SK-N-SH (cell line): ENCODE measurements at regions not wholly inside any gene's neighbourhood (a gene's known extent, or its start where the extent isn't known, plus 50 kb on each side); places are given as distances from the start of the nearest gene placed in this dataset.
A peak's percentile ranks its signal among the peaks of the same experiment; 100 is the strongest.

Experiments used
- CTCF ChIA-PET: fragments of 300-600, 350-600 bp; formaldehyde crosslinking; extraction: SDS; loops from one replicate; lab custom pipeline; 2021; lab: Yijun Ruan, JAX
- POLR2A ChIA-PET: fragments of 350-600 bp; sonication (Branson Sonifier 250); formaldehyde crosslinking; extraction: SDS; loops from one replicate; lab custom pipeline; 2020; ENCODE audit warnings: antibody characterized with exemption, inconsistent platforms; lab: Yijun Ruan, JAX
- DNase-seq: peaks from one replicate; pipeline ENCODE4 v3.0.0; 2012
- H2AFZ ChIP-seq: fragments of 200-600 bp; sonication (generic); 2 replicates; pipeline ENCODE4 v1.8.1; 2016; ENCODE audit warnings: antibody characterized with exemption, mild to moderate bottlenecking, low read depth
- H3F3A ChIP-seq: fragments of 200-600 bp; sonication (generic); replicated peaks from 2 replicates; pipeline ENCODE3; 2016; ENCODE audit warnings: antibody characterized with exemption, mild to moderate bottlenecking; ENCODE audit not compliant: insufficient read depth
- H3K27ac ChIP-seq, 2 experiments: fragments of 200-500 bp in 1 of 2; fragments of 200-600 bp in 1 of 2; sonication (Bioruptor generic) in 1 of 2; sonication (generic), shearing (Covaris generic) in 1 of 2; 2 replicates each; pipeline versions ENCODE4 v1.5.1 to v1.6.1; 2014 to 2016; ENCODE audit warnings: low read depth in 2 of 2, inconsistent platforms in 1 of 2, low read length in 1 of 2, mild to moderate bottlenecking in 1 of 2, mixed read lengths in 1 of 2
- H3K27me3 ChIP-seq: fragments of 200-600 bp; sonication (generic), shearing (Covaris generic); 2 replicates; pipeline ENCODE4 v1.6.1; 2016; ENCODE audit warnings: mixed run types; ENCODE audit not compliant: insufficient read depth
- H3K36me3 ChIP-seq, 2 experiments: fragments of 200-500 bp in 1 of 2; fragments of 200-600 bp in 1 of 2; sonication (Bioruptor generic) in 1 of 2; sonication (generic) in 1 of 2; replicated peaks in 1 of 2; 2 replicates each; pipeline versions ENCODE3 to v1.5.1; 2014 to 2016; ENCODE audit warnings: low read length in 1 of 2, mild to moderate bottlenecking in 1 of 2; ENCODE audit not compliant: insufficient read depth in 2 of 2, control insufficient read depth in 1 of 2
- H3K4me1 ChIP-seq, 2 experiments: fragments of 200-500 bp in 1 of 2; fragments of 200-600 bp in 1 of 2; sonication (Bioruptor generic) in 1 of 2; sonication (generic), shearing (Covaris generic) in 1 of 2; 2 replicates each; pipeline versions ENCODE4 v1.5.1 to v1.6.1; 2014 to 2016; ENCODE audit warnings: low read depth in 1 of 2, low read length in 1 of 2, mixed run types in 1 of 2; ENCODE audit not compliant: insufficient read depth in 2 of 2, control insufficient read depth in 1 of 2
- H3K4me2 ChIP-seq: fragments of 200-600 bp; sonication (generic), shearing (Covaris generic); 2 replicates; pipeline ENCODE4 v1.6.1; 2017; ENCODE audit warnings: mixed run types
- H3K4me3 ChIP-seq, 2 experiments: fragments of 200-500 bp in 1 of 2; fragments of 200-600 bp in 1 of 2; sonication (Bioruptor generic) in 1 of 2; sonication (generic), shearing (Covaris generic) in 1 of 2; 2 replicates each; pipeline versions ENCODE4 v1.5.1 to v1.8.1; 2014 to 2016; ENCODE audit warnings: low read depth in 2 of 2, inconsistent platforms in 1 of 2, low read length in 1 of 2, mild to moderate bottlenecking in 1 of 2, mixed read lengths in 1 of 2, moderate library complexity in 1 of 2
- H3K79me2 ChIP-seq: fragments of 200-600 bp; sonication (generic); 2 replicates; pipeline ENCODE4 v1.8.1; 2017; ENCODE audit warnings: mild to moderate bottlenecking; ENCODE audit not compliant: insufficient read depth
- H3K9ac ChIP-seq: fragments of 200-600 bp; sonication (generic); 2 replicates; pipeline ENCODE4 v1.6.1; 2017; ENCODE audit warnings: mixed run types
- H3K9me2 ChIP-seq: fragments of 200-600 bp; sonication (generic); 2 replicates; pipeline ENCODE4 v1.6.1; 2017; ENCODE audit warnings: mixed run types
- H3K9me3 ChIP-seq: fragments of 200-600 bp; sonication (generic); 2 replicates; pipeline ENCODE4 v1.6.1; 2017; ENCODE audit warnings: mixed run types, mild to moderate bottlenecking, moderate library complexity
- H4K20me1 ChIP-seq: fragments of 200-600 bp; sonication (generic); 2 replicates; pipeline ENCODE4 v1.6.1; 2017; ENCODE audit warnings: mild to moderate bottlenecking, mixed run types; ENCODE audit not compliant: insufficient read depth
- CHD2 ChIP-seq: fragments of 150-350 bp; IDR thresholded peaks from 2 replicates; pipeline ENCODE4 v1.6.1; 2018; ENCODE audit warnings: low read length; ENCODE audit not compliant: partially characterized antibody
- ELF1 ChIP-seq: IDR thresholded peaks from 2 replicates; pipeline ENCODE4 v1.4.0; 2012
- EP300 ChIP-seq, 2 experiments: IDR thresholded peaks; 2 replicates each; pipeline versions ENCODE4 v1.4.0 to v1.6.1; 2012; ENCODE audit warnings: borderline replicate concordance in 1 of 2, low read depth in 1 of 2, low read length in 1 of 2
- EZH2phosphoT487 ChIP-seq: fragments of 200-600 bp; sonication (generic); IDR thresholded peaks from 2 replicates; pipeline ENCODE4 v1.6.1; 2017; ENCODE audit warnings: low read depth, mixed run types, mild to moderate bottlenecking, antibody characterized with exemption, moderate library complexity, borderline replicate concordance
- FOXM1 ChIP-seq: IDR thresholded peaks from 2 replicates; pipeline ENCODE4 v1.4.0; 2012; ENCODE audit warnings: low read depth, mild to moderate bottlenecking
- GATA2 ChIP-seq: sonication (generic); formaldehyde crosslinking; IDR thresholded peaks from 2 replicates; pipeline ENCODE4 v1.5.0; 2020; ENCODE audit warnings: mild to moderate bottlenecking, missing genetic modification reagents
- JUND ChIP-seq: IDR thresholded peaks from 2 replicates; pipeline ENCODE4 v1.4.0; 2012
- MXI1 ChIP-seq: IDR thresholded peaks from 2 replicates; pipeline ENCODE4 v1.6.1; 2012; ENCODE audit warnings: mild to moderate bottlenecking, low read depth, low read length, improper control_type of control experiment
- NFIC ChIP-seq: IDR thresholded peaks from 2 replicates; pipeline ENCODE4 v1.4.0; 2012; ENCODE audit warnings: borderline replicate concordance
- RAD21 ChIP-seq: IDR thresholded peaks from 2 replicates; pipeline ENCODE4 v1.6.1; 2012; ENCODE audit warnings: mild to moderate bottlenecking, low read length
- RXRA ChIP-seq: IDR thresholded peaks from 2 replicates; pipeline ENCODE4 v1.4.0; 2012; ENCODE audit warnings: low read depth, mild to moderate bottlenecking, borderline replicate concordance
- SIN3A ChIP-seq: IDR thresholded peaks from 2 replicates; pipeline ENCODE4 v1.6.1; 2012; ENCODE audit warnings: low read depth, mild to moderate bottlenecking, low read length, moderate library complexity, borderline replicate concordance
- SMC3 ChIP-seq: IDR thresholded peaks from 2 replicates; pipeline ENCODE4 v1.6.1; 2012; ENCODE audit warnings: low read depth, low read length, improper control_type of control experiment
- TCF12 ChIP-seq: IDR thresholded peaks from 2 replicates; pipeline ENCODE4 v1.4.0; 2012
- YY1 ChIP-seq: IDR thresholded peaks from 2 replicates; pipeline ENCODE4 v1.4.0; 2012; ENCODE audit warnings: low read depth, mild to moderate bottlenecking
- WGBS: methylation state at CpG from one replicate; pipeline ENCODE4 v1.1.6; 2017; ENCODE audit warnings: low lambda C conversion rate; 5-methylcytosine and 5-hydroxymethylcytosine counted together
- TF ChIP-seq, protein P1 (sequence below): IDR thresholded peaks from 2 replicates; pipeline ENCODE4 v1.4.0; 2012; ENCODE audit warnings: low read depth
- TF ChIP-seq, protein P2 (sequence below): fragments of 200-600 bp; sonication (generic); IDR thresholded peaks from 2 replicates; pipeline ENCODE4 v1.6.1; 2017; ENCODE audit warnings: antibody characterized with exemption, mild to moderate bottlenecking, moderate library complexity
- TF ChIP-seq, protein P3 (sequence below): IDR thresholded peaks from 2 replicates; pipeline ENCODE4 v1.4.0; 2012; ENCODE audit warnings: low read depth, borderline replicate concordance
- TF ChIP-seq, protein P4 (sequence below): fragments of 150-350 bp; IDR thresholded peaks from 2 replicates; pipeline ENCODE4 v1.6.1; 2017; ENCODE audit warnings: antibody characterized with exemption, low read length, low read depth, borderline replicate concordance
- TF ChIP-seq, protein P5 (sequence below): IDR thresholded peaks from 2 replicates; pipeline ENCODE4; 2012

DNA sequence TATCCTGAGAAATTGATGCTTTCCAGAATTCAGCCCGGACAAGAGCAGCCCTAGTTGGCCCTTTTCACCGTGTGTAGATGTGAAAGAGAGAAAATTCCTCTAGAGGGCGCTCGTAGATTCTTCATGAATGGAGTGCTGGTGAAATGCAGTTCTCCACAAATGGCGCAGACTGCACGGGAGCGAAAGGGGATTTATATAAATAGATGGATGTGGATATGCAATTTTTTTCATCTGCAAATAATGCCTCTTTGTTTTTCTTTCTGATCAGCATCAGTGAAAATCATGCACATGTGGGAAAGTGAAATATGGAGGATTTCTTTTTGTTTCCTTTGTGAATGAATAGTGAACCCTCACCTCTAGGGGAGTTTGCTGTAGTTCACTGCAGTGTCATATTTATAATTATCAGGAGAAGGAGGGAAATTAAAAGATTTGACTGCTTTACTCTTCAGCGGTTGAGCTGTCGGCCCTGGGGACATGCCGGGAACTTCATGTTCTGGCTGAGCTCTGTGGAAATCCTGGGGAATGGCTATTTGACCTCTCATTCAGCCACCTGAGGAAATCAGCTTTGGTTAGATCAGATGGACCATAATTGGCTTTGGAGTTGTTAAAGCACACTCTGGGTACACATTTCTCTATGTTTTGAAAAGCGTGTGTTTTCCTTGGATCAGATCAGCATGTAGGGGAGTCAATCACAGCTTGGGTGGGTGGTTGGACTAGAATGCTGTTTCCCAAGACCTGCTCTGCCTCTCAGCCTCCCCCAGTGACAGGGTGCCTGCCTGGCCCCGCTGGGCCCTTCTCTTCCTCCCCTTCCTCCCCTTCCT lies 115.0 kb upstream of the SHISA3 start:
- DNase-seq: peak; percentile 81
- H3K27me3 ChIP-seq: no peaks in the 10 kb centered on the region
- peak overlapping the region in 1 of 2 experiments; percentile 12; a peak in 1 of 4 replicates for H3K4me3 ChIP-seq
- H3K9me2 ChIP-seq: no peaks in the 10 kb centered on the region
- no peaks in the 10 kb centered on the region for H3K9me3 ChIP-seq
- CTCF ChIA-PET: interaction anchor here (0.6 to 8.8 kb wide), 46 partner anchors 9 to 683 kb away, joined by 3 to 109 read pairs (median 4); partner anchors contain the start of gene SHISA3
- no peaks in the 10 kb centered on the region for H4K20me1 ChIP-seq
- H3F3A ChIP-seq: no peaks in the 10 kb centered on the region
- H2AFZ ChIP-seq: peak overlapping the region; percentile 35; the same call in 1 of the 2 replicates
- no peak overlapping the region for H3K9ac ChIP-seq
- no peaks in the 10 kb centered on the region for H3K79me2 ChIP-seq
- H3K36me3 ChIP-seq: no peaks in the 10 kb centered on the region
- H3K27ac ChIP-seq: peak overlapping the region in 1 of 2 experiments; percentile 36; a peak in 1 of 4 replicates
- H3K4me1 ChIP-seq: peaks cover 0 to 13% of the 10 kb centered on the region in 2 experiments; a peak in 3 of 4 replicates
- TF ChIP-seq, protein P1, sequence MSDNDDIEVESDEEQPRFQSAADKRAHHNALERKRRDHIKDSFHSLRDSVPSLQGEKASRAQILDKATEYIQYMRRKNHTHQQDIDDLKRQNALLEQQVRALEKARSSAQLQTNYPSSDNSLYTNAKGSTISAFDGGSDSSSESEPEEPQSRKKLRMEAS: no peak
- no peak for TF ChIP-seq NFIC
- TF ChIP-seq, protein P2, sequence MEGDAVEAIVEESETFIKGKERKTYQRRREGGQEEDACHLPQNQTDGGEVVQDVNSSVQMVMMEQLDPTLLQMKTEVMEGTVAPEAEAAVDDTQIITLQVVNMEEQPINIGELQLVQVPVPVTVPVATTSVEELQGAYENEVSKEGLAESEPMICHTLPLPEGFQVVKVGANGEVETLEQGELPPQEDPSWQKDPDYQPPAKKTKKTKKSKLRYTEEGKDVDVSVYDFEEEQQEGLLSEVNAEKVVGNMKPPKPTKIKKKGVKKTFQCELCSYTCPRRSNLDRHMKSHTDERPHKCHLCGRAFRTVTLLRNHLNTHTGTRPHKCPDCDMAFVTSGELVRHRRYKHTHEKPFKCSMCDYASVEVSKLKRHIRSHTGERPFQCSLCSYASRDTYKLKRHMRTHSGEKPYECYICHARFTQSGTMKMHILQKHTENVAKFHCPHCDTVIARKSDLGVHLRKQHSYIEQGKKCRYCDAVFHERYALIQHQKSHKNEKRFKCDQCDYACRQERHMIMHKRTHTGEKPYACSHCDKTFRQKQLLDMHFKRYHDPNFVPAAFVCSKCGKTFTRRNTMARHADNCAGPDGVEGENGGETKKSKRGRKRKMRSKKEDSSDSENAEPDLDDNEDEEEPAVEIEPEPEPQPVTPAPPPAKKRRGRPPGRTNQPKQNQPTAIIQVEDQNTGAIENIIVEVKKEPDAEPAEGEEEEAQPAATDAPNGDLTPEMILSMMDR: peak; percentile 80
- peak; percentile 96 for TF ChIP-seq RAD21
- TF ChIP-seq RXRA: no peak
- peak; percentile 74 for TF ChIP-seq SMC3
- TF ChIP-seq JUND: no peak
- TF ChIP-seq YY1: peak; percentile 36; the same call in 1 of the 2 replicates
- TF ChIP-seq, all 33 proteins: peak for 4
- H3K4me2 ChIP-seq: peak overlapping the region; percentile 34
- POLR2A ChIA-PET: interaction anchor here (1.0 kb wide), 1 partner anchor 238 kb away, joined by 3 read pairs; no protein-coding TSS in a partner anchor
- 25% methylated on average over 12 of the region's 12 CpGs for WGBS

DNA sequence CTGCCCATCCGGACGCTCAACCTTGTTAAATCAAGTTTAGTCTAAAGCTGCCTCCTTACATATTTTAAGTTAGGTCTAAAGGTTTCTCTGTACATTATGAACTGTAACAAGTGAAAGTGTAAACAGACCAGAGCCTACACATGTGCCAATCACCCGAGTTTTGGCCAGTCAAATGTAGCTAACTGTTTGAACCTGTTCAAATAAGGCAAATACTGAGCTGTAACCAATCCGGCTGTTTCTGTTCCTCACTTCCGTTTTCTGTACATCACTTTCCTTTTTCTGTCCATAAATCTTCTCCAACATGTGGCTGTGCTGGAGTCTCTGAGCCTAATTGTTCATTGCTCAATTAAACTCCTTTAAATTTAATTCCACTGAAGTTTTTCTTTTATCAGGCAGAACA lies 113.3 kb upstream of the SHISA3 start:
- H3K4me1 ChIP-seq: peaks cover 0 to 13% of the 10 kb centered on the region in 2 experiments; a peak in 3 of 4 replicates
- no peaks in the 10 kb centered on the region for H3K79me2 ChIP-seq
- H4K20me1 ChIP-seq: no peaks in the 10 kb centered on the region
- no peaks in the 10 kb centered on the region for H3K27me3 ChIP-seq
- no peaks in the 10 kb centered on the region for H3K9me3 ChIP-seq
- POLR2A ChIA-PET: no interaction called here
- H3K9ac ChIP-seq: no peak overlapping the region
- 58% methylated on average over 5 of the region's 5 CpGs for WGBS
- H3K9me2 ChIP-seq: no peaks in the 10 kb centered on the region
- no peaks in the 10 kb centered on the region for H3F3A ChIP-seq
- no peak overlapping the region for H3K27ac ChIP-seq
- DNase-seq: no peak
- CTCF ChIA-PET: interaction anchor here (1.0 to 8.8 kb wide), 10 partner anchors 16 to 591 kb away, joined by 3 to 109 read pairs (median 4); partner anchors contain the start of gene SHISA3
- no peak overlapping the region for H3K4me2 ChIP-seq
- no peaks in the 10 kb centered on the region for H3K36me3 ChIP-seq
- no peak overlapping the region for H2AFZ ChIP-seq
- no peak overlapping the region for H3K4me3 ChIP-seq
- TF ChIP-seq ELF1 (no peak), TCF12 (no peak), EZH2phosphoT487 (no peak), RXRA (no peak), JUND (no peak), FOXM1 (no peak), SMC3 (no peak), MXI1 (no peak), CHD2 (no peak), SIN3A (no peak), GATA2 (CRISPR knock-in tag) (no peak), EP300 (IDR thresholded peaks at IDR 0.05; ENCODE audit: borderline replicate concordance in 1 of 2, low read depth in 1 of 2, low read length in 1 of 2) (no peak)
- TF ChIP-seq, protein P3, sequence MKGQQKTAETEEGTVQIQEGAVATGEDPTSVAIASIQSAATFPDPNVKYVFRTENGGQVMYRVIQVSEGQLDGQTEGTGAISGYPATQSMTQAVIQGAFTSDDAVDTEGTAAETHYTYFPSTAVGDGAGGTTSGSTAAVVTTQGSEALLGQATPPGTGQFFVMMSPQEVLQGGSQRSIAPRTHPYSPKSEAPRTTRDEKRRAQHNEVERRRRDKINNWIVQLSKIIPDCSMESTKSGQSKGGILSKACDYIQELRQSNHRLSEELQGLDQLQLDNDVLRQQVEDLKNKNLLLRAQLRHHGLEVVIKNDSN: no peak
- TF ChIP-seq, protein P4, sequence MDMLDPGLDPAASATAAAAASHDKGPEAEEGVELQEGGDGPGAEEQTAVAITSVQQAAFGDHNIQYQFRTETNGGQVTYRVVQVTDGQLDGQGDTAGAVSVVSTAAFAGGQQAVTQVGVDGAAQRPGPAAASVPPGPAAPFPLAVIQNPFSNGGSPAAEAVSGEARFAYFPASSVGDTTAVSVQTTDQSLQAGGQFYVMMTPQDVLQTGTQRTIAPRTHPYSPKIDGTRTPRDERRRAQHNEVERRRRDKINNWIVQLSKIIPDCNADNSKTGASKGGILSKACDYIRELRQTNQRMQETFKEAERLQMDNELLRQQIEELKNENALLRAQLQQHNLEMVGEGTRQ: no peak
- TF ChIP-seq, protein P5, sequence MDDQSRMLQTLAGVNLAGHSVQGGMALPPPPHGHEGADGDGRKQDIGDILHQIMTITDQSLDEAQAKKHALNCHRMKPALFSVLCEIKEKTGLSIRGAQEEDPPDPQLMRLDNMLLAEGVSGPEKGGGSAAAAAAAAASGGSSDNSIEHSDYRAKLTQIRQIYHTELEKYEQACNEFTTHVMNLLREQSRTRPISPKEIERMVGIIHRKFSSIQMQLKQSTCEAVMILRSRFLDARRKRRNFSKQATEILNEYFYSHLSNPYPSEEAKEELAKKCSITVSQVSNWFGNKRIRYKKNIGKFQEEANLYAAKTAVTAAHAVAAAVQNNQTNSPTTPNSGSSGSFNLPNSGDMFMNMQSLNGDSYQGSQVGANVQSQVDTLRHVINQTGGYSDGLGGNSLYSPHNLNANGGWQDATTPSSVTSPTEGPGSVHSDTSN: no peak
